ENCODE measurements at regions not wholly inside any gene's neighbourhood (a gene's known extent, or its start where the extent isn't known, plus 50 kb on each side); places are given as distances from the start of the nearest gene placed in this dataset.

DNA sequence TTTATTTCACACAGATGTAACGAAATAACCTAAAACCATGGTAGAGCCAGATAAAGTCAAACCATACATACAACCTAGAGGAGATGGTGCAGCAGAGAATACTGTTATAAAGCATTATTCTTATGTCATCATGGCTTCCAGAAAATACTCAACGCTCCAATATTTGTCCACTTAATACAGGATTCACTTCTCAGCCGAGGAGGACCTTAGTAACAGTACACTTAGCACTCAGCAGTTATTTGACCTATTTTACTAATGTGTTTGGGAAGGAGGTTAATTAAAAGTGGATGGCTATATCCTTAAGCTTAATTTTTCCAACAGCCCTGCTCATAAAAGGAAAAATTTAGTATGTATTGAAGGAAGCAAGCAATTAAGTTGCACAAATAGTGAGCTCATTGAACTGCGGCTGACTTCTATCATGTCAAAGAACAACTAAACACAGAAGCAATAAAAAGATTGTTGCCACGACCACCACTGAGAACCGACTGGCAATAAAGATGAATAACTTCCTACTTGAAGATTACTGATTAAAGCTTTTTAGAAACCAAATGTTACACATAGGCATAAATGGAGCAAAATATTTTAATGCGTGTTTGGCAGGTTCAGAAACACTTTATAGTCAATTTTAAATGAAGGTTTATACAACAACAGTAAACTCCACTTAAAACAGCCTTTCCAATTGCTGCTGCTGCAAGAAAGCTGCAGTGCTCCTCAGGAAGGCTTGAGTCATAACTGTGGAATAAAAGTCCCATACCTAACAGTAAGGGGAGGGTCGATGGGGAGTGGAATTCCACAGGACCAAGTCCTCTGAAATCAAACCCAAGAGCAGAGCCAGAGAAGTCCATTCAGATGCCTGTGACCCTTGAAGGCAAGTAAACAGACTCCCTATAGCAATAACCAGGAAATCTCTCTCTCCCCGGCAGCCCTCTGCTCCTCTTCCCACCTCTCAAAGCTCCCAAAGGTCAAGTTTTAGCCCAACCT is 218.9 kb upstream of the CDKN3 start:
- Mint-ChIP-seq H3K27ac (no peak overlapping the region), H3K4me3 (no peak overlapping the region), H3K27me3 (peaks cover 18% of the 10 kb centered on the region), H3K9me3 (no peaks in the 10 kb centered on the region), H3K4me1 (ENCODE audit: unreplicated experiment) (peaks cover 32% of the 10 kb centered on the region), H3K36me3 (no peaks in the 10 kb centered on the region)
- TF ChIP-seq, protein P1, sequence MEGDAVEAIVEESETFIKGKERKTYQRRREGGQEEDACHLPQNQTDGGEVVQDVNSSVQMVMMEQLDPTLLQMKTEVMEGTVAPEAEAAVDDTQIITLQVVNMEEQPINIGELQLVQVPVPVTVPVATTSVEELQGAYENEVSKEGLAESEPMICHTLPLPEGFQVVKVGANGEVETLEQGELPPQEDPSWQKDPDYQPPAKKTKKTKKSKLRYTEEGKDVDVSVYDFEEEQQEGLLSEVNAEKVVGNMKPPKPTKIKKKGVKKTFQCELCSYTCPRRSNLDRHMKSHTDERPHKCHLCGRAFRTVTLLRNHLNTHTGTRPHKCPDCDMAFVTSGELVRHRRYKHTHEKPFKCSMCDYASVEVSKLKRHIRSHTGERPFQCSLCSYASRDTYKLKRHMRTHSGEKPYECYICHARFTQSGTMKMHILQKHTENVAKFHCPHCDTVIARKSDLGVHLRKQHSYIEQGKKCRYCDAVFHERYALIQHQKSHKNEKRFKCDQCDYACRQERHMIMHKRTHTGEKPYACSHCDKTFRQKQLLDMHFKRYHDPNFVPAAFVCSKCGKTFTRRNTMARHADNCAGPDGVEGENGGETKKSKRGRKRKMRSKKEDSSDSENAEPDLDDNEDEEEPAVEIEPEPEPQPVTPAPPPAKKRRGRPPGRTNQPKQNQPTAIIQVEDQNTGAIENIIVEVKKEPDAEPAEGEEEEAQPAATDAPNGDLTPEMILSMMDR (conservative IDR thresholded peaks at IDR 0.05): no peak
- no peak for DNase-seq (ENCODE audit: extremely low spot score, unreplicated experiment)

DNA sequence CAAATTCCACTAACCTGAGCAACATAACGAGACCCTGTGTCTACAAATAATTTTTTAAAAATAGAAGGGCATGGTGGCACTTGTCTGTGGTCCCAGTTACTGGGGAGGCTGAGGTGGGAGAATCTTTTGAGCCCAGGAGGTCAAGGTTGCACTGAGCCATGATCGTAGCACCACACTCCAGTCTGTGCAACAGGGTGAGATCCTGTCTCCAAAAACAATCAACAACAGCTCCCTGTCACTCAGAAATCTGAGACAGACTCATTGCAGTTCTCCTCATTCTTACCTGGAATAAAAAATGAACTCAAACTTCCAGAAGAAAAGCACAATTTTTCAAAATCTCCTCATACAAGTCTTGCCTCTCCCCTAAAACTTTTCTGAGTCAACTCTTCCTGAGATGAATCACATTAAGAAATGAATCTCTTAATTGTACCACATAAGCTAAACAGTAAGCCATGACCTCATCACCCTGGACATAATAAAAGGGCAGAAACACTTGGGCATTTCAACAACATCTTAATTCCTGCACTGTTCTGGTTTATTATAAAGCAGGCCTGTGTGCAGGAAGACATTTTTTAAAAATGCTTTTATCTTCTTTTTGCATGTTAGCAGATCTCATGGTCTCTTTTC is 214.3 kb upstream of the CDKN3 start:
- H3K27ac Mint-ChIP-seq: no peak overlapping the region
- H3K4me1 Mint-ChIP-seq (ENCODE audit: unreplicated experiment): peaks cover 29% of the 10 kb centered on the region
- no peaks in the 10 kb centered on the region for H3K9me3 Mint-ChIP-seq
- peaks cover 15% of the 10 kb centered on the region for H3K27me3 Mint-ChIP-seq
- no peak for DNase-seq (ENCODE audit: extremely low spot score, unreplicated experiment)
- TF ChIP-seq, protein P1 (conservative IDR thresholded peaks at IDR 0.05): no peak
- no peaks in the 10 kb centered on the region for H3K36me3 Mint-ChIP-seq
- H3K4me3 Mint-ChIP-seq: no peak overlapping the region

DNA sequence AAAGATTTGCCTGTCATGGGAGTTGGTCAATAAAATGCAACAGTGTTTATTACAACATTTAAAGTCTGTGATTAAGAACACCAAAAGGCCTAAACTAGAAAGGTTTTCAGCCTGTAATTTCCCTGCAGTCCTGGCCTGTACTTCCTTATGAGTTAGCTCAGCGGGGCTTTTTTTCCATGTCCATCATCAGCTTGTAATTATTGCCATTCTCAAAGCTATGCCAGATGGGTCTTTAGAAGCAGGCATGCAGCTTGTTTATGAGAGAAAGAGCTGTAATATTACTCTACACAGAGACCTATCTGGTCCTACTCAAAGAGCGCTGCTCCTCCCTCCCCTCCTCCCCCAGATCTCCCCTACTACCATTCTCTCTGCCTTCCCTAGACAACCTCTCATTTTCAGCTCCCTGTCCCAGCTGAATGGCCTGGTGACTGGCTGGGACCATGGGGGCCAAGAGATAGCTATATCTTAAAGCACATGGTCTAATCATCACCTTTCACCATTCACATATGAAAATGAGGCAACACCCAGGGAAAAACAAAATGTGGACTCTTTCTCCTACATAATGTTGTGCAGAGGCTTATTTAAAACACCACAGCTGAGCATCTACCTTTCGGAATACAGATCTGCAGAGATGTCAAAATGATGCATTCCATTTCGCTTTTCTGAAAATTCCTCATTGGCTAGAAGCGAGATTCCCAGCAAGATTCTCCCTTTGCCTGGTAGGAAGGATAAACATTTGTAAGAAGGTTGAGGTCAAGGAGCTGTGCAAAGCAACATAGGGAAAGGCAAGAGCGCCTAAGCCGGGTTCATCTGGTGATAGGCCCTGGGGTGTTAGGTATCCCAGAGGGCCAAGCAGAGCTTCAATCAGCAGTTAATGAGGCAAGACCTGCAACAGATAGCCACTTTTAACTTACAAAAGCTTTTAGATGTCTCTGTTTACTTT is 209.7 kb upstream of the CDKN3 start:
- Mint-ChIP-seq H3K4me3 (no peak overlapping the region), H3K27me3 (peaks cover 2% of the 10 kb centered on the region), H3K27ac (peak overlapping the region; percentile 0), H3K36me3 (no peaks in the 10 kb centered on the region), H3K9me3 (peaks cover 4% of the 10 kb centered on the region), H3K4me1 (ENCODE audit: unreplicated experiment) (peaks cover 37% of the 10 kb centered on the region)
- TF ChIP-seq, protein P1 (conservative IDR thresholded peaks at IDR 0.05): no peak
- DNase-seq (ENCODE audit: extremely low spot score, unreplicated experiment): no peak

DNA sequence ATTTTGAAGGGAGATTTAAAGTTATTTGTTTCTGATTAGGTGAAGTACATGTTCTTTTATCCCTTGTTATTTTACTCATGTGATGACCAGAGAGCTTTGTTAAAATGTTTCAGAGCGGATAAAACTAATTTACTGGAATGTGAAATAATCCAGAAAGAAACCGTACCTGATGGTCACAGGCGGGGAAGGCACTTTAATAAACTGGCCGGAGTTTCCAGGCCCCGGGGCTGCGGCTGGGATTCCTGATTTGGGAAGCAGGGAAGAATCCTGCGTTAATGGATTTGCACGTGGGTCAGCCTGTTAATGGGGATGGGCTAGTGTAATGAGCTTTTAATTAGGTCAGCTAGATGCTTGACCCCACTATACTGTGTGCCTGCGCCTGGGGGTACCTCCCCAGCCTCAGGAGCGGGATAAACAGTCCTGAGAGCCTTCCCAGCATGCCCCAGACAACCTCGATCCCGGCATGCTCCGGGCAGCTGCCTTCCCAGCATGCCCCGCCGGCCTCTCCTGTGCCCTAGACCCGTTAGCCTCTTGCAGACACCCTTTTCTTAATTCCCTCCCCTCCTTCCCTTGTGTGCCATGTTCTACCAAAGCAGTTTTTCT is 208.6 kb upstream of the CDKN3 start:
- no peak for DNase-seq (ENCODE audit: extremely low spot score, unreplicated experiment)
- H3K4me1 Mint-ChIP-seq (ENCODE audit: unreplicated experiment): peaks cover 30% of the 10 kb centered on the region
- TF ChIP-seq, protein P1 (conservative IDR thresholded peaks at IDR 0.05): no peak
- no peak overlapping the region for H3K4me3 Mint-ChIP-seq
- H3K9me3 Mint-ChIP-seq: peaks cover 4% of the 10 kb centered on the region
- H3K36me3 Mint-ChIP-seq: no peaks in the 10 kb centered on the region
- no peak overlapping the region for H3K27ac Mint-ChIP-seq
- no peaks in the 10 kb centered on the region for H3K27me3 Mint-ChIP-seq

DNA sequence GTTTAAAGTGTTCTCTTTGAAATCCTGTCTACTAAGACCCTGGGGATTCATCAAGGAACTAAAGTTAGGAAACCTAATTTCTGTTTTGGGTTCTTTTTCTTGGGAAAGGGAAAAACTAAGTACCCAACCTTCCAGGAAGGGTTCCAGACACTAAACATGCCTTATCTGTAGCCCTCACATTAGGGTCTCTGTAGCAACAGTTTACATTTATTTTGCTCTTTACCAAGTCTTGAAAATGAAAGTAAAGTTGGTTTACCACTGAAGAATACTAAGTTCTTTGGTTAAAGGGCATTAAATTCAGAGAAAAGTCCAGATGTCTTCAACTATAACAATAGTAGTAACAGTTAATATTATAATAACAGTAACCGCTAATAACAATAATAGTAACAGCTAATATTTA is 207.5 kb upstream of the CDKN3 start:
- H3K4me3 Mint-ChIP-seq: no peak overlapping the region
- H3K27me3 Mint-ChIP-seq: no peaks in the 10 kb centered on the region
- TF ChIP-seq, protein P1 (conservative IDR thresholded peaks at IDR 0.05): no peak
- DNase-seq (ENCODE audit: extremely low spot score, unreplicated experiment): no peak
- peaks cover 4% of the 10 kb centered on the region for H3K9me3 Mint-ChIP-seq
- H3K4me1 Mint-ChIP-seq (ENCODE audit: unreplicated experiment): peaks cover 30% of the 10 kb centered on the region
- no peak overlapping the region for H3K27ac Mint-ChIP-seq
- no peaks in the 10 kb centered on the region for H3K36me3 Mint-ChIP-seq
